ELR (cell line): ENCODE measurements at regions not wholly inside any gene's neighbourhood (a gene's known extent, or its start where the extent isn't known, plus 50 kb on each side); places are given as distances from the start of the nearest gene placed in this dataset.

Source experiments
- DNase-seq: peaks from one replicate; pipeline ENCODE4 v3.0.0-alpha.2; 2015; ENCODE audit warnings: low read depth

GRCh38 chr3:159127021-159127392 lies 325.2 kb downstream of the MFSD1 start:
- no peak for DNase-seq

GRCh38 chr3:159128628-159129027 lies 326.8 kb downstream of the MFSD1 start:
- peak; percentile 88 for DNase-seq

DNA sequence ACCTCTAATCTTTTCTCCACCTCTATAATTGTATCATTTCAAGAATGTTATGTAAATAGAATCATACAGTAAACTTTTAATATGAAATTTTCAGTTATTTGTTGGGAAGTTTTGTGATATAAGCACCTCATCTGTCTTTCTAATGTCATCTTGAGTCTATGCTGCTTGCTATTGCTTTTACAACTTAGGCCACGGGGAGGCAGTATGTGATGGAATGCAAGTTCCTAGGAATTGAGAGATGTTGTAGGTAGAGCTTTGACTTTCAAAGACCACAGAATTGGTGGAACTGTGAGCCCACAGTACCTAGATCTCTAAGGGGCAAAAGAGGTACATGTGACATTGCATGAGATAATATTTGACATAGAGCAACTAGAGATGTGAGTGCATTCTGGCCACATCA lies 328.3 kb downstream of the MFSD1 start:
- DNase-seq, result peak; percentile 20

- no peak for DNase-seq
These were observed 329.5 kb downstream of the MFSD1 start for GRCh38 chr3:159131376-159131775.

DNA sequence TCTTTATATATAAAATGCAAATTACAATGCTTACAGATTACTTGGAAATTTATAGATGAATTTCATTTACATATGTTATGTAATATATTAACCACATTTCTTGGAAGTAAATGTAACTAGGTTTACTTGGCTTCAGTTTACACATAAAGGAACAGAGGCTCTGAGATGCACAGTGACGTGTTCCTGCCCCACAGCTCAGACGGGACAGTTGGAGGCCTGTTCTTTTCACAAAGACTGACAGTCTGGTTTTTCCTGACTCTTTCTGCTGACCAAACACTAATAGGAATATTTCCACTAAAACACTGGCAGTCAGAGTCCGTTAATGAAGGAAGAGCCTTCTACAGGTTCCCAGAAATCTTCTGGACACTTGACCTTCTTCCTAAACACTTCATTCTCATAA lies 336.1 kb downstream of the MFSD1 start:
- no peak for DNase-seq

DNA sequence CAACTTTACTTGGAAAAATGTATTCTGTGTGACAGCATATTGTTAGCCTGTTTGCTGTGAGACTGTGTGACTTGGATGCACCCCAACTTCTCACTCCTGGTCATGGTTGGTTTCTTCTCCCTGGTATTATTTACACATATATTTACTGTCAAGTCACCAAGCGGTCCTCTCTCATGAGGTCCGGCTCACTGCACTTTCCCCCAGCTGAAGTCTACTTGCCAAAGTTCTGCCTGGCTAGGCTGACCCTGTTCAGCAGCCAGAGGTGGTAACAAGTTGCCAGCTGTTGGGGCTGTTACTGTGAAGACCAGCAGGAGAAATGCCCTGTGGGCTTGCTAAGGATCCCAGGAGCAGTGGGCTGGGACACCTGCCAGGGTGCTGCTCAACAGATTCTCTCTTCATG lies 337.5 kb downstream of the MFSD1 start:
- DNase-seq, result no peak

- DNase-seq, result no peak
These were observed 342.6 kb downstream of the MFSD1 start for GRCh38 chr3:159144472-159144871.

DNA sequence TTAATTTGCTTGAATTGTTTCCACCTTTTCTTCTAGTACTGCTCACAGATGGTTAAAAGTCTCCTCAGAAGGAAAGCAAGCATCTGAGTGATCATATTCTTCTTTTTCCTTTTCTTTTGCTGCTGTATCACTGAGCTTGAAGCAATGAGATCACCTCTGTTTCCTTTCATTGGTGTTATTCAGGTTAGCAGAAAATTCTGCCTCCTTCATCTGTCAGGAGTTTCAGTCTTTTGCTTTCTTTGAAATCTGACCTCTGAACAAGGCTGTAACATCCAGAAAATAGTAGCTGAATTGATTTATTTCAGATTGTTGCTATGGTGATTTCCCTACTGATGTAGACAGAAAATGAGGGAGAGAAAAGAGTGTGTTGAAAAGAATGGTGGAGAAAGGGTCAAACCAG lies 343.0 kb downstream of the MFSD1 start:
- DNase-seq, result no peak

DNA sequence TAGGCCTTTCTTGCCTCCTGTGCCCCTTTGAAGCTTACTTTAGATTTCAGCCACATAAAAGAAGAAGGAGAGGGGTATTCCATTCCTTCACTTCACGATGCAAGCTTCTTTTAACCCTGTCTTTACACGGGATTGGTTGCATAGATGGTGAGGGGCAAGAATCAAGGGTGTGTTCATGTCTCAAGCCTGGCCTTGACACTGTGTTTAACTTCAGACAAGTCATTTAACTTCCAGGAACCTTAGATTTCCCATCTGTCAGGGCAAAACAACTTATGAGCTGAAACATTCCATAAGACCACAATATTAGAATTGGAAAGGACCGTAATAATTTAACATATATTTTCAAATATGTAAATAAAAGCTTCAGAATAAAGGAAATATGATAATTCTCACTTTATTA lies 344.5 kb downstream of the MFSD1 start:
- no peak for DNase-seq

DNA sequence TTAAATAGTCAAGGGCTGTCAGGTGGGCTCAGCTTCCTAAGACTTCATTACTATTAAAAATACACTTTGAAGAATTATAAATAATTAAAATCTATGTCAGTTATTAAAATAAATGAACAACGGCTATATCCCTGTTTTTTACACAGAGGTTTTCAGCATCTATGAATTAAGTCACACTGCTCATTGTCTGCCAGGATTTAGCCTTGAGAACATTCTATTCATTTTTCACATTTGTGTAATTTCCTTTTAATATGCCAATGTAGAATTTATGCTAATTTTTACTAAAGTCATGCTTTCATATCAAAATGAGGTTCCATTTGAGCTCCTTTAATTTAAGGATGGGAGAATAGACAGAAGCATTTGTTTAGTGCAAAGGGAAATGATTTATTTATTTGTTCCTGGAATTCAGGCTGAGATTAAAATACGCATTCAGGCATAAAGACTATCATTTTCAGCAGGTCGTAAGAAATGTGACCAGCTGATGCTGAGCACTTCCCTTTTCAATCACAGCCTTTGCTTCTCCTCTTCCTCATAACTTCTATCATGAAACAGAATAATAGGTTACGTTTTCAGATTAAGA lies 345.1 kb downstream of the MFSD1 start:
- no peak for DNase-seq

- DNase-seq, result no peak
These were observed 346.0 kb downstream of the MFSD1 start for GRCh38 chr3:159147813-159148212.

- no peak for DNase-seq
These were observed 346.6 kb downstream of the MFSD1 start for GRCh38 chr3:159148466-159148865.

DNA sequence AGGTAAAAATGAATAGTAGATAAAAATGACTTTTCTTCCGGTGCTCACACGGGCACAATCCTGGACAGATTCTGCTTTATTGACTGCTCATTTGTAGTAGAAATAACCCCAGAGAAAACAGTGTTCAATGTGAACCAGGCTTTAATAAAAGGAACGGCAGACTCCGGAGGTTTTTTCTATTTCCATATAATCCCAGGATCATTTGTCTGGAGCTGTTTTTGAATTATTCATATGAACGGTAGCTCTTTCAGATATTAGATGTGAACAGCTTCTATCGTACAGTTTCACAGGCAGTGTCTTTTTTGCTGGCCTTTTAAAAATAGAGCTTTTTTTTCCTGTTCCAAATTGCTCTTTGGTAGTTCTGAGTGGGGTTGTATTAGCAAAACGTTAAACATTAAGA lies 347.3 kb downstream of the MFSD1 start:
- no peak for DNase-seq

GRCh38 chr3:159149633-159150032 lies 347.8 kb downstream of the MFSD1 start:
- DNase-seq, result no peak

- no peak for DNase-seq
These were observed 348.3 kb downstream of the MFSD1 start for GRCh38 chr3:159150180-159150579.

DNA sequence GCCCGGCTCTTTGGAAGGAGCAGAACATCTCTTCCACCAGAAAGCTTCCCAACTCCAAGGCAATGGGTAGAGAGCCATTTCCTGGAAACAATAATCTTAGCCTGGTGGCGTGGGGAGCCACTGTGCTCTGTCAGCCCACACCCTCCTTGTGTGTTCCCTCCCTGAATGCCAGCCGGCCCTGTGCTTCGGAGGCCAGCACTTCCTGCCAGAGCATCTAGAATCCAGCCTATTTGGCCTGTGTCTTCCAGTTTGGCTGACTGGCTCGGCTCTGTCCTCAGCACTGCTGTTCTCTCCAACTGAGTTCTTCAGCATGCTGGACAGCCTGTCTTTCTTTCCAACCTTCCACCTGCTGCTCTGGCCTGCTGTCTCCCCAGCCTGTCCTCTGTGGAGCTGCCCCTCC lies 349.3 kb downstream of the MFSD1 start:
- DNase-seq, result no peak

DNA sequence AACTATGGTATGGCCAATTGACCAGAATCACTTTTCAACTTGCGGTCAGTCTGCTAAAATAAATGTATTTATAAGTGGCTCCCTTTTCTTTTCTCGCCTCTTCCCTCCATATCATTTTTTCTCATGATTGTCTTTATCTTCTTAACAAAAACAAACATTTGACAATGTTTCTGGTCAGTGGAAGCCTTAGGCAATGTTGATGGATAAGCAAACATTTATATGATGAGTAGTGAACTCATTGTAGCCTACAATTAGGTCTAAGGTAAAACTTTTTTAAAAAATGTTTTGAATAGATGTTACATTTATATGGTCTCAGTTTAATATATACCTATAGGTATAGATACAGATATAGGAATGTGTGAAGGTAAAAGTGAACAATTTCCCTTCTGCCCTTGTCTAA lies 355.4 kb downstream of the MFSD1 start:
- DNase-seq, result no peak

- DNase-seq, result peak; percentile 23
These were observed 356.4 kb downstream of the MFSD1 start for GRCh38 chr3:159158213-159158612.

GRCh38 chr3:159158801-159159200 lies 356.9 kb downstream of the MFSD1 start:
- DNase-seq, result no peak

DNA sequence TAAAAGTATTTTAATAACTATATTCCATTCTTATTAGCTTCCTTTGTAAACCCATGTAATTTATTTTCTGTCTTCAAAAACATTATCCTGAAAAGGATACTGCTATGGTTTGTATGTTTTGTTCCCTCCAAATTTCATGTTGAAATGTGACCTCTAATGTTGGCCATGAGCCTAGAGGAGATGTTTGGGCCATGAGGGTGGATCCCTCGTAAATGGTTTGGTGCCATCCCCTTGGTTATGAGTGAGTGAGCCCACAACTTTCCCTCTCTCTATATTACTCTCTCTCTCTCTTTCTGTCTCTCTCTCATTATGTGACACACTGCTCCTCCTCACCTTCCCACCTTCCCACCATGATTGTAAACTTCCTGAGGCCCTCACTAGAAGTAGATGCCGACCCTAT lies 357.7 kb downstream of the MFSD1 start:
- no peak for DNase-seq

- DNase-seq, result no peak
These were observed 361.8 kb downstream of the MFSD1 start for GRCh38 chr3:159163656-159164055.

DNA sequence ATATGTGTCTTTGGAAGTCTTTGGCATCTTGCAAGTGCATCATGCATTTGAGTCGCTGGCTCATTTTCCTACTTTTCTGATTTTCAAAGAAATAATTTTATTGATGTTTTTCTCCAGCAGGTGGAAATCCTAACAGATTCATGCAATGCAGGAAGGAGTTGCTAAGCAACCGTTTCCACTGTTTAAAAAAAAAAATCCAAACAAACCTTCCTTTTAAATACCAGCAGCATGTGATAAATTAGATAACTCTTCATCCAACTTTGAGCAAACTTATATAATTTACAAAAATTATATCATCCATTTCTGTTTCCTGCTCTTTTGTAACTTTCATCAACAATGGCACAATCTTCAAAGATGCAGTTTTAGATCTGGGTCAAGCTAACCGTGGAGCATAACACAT lies 364.1 kb downstream of the MFSD1 start:
- peak; percentile 49 for DNase-seq

- no peak for DNase-seq
These were observed 365.2 kb downstream of the MFSD1 start for GRCh38 chr3:159166899-159167586.

DNA sequence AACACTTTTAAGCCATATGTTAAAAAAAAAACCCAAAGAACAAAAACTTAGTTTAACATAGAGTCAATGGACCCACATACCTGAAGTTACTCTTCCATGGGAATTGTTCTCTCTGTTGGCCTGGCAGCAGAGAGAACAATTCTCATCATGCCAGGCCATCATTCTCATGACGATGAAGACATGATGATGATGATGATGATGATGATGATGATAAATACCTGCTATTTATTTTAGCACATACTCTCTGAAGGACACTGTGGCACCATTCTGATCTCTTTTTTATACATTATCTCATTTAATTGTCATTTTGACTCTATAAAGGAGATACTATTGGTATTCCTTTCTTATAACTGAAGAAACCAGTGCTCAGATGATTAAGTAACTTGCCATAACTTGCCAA lies 366.9 kb downstream of the MFSD1 start:
- DNase-seq, result no peak
